ENCODE measurements at regions not wholly inside any gene's neighbourhood (a gene's known extent, or its start where the extent isn't known, plus 50 kb on each side); places are given as distances from the start of the nearest gene placed in this dataset.

- Histone ChIP-seq H3K27me3 (ENCODE audit: control insufficient read depth, low read length) (peaks cover 17% of the 10 kb centered on the region; the same call in 1 of the 2 replicates), H3K27ac (ENCODE audit: low read depth, low read length) (no peak overlapping the region), H3K4me1 (ENCODE audit: control insufficient read depth, low read length) (no peaks in the 10 kb centered on the region), H3K4me3 (ENCODE audit: low read length) (no peak overlapping the region), H3K9me2 (replicated peaks; ENCODE audit: control insufficient read depth, low read length) (no peaks in the 10 kb centered on the region), H3K36me3 (ENCODE audit: control insufficient read depth, low read length) (no peaks in the 10 kb centered on the region), H3K4me2 (ENCODE audit: low read length) (no peak overlapping the region), H3K9me3 (ENCODE audit: control insufficient read depth, insufficient read depth, low read length) (no peaks in the 10 kb centered on the region), H3K79me2 (ENCODE audit: control insufficient read depth, low read length) (no peaks in the 10 kb centered on the region), H4K20me1 (ENCODE audit: control insufficient read depth, insufficient read depth, low read depth, low read length) (no peaks in the 10 kb centered on the region), H3F3A (ENCODE audit: control insufficient read depth, insufficient read depth) (no peaks in the 10 kb centered on the region)
- TF ChIP-seq EZH2phosphoT487 (IDR thresholded peaks at IDR 0.05; ENCODE audit: borderline replicate concordance, low read length) (no peak), CTCF (IDR thresholded peaks at IDR 0.05; ENCODE audit: low read depth, low read length, poor library complexity, severe bottlenecking) (no peak)
Measured at GRCh38 chr14:75363570-75364227, 64.1 kb upstream of the JDP2 start.

DNA sequence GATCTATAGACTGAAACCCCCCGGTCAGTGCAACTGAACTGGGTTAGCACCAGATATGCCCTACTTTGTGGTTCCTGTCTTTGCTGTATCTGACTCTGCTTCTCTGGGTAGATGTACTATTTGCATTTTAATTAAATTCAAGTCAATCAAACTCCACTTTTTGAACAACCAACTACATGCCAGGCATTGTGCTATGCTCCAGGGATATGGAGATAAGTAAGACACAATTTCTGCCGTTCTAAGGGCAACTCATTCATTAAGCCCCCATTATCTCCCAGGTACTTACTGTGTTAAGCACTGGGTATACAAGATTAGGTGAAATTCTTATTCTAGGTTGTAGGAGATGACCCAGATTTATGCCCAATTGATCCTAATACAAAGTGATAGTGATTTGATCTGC is 62.7 kb upstream of the JDP2 start:
- Histone ChIP-seq H3K4me1 (ENCODE audit: control insufficient read depth, low read length) (no peaks in the 10 kb centered on the region), H3K4me2 (ENCODE audit: low read length) (no peak overlapping the region), H3K9me2 (replicated peaks; ENCODE audit: control insufficient read depth, low read length) (no peaks in the 10 kb centered on the region), H3K9me3 (ENCODE audit: control insufficient read depth, insufficient read depth, low read length) (no peaks in the 10 kb centered on the region), H3F3A (ENCODE audit: control insufficient read depth, insufficient read depth) (no peaks in the 10 kb centered on the region), H4K20me1 (ENCODE audit: control insufficient read depth, insufficient read depth, low read depth, low read length) (no peaks in the 10 kb centered on the region), H3K27me3 (ENCODE audit: control insufficient read depth, low read length) (peaks cover 17% of the 10 kb centered on the region; the same call in 1 of the 2 replicates), H3K27ac (ENCODE audit: low read depth, low read length) (no peak overlapping the region), H3K36me3 (ENCODE audit: control insufficient read depth, low read length) (no peaks in the 10 kb centered on the region), H3K79me2 (ENCODE audit: control insufficient read depth, low read length) (no peaks in the 10 kb centered on the region), H3K4me3 (ENCODE audit: low read length) (no peak overlapping the region)
- TF ChIP-seq EZH2phosphoT487 (IDR thresholded peaks at IDR 0.05; ENCODE audit: borderline replicate concordance, low read length) (no peak), CTCF (IDR thresholded peaks at IDR 0.05; ENCODE audit: low read depth, low read length, poor library complexity, severe bottlenecking) (no peak)

DNA sequence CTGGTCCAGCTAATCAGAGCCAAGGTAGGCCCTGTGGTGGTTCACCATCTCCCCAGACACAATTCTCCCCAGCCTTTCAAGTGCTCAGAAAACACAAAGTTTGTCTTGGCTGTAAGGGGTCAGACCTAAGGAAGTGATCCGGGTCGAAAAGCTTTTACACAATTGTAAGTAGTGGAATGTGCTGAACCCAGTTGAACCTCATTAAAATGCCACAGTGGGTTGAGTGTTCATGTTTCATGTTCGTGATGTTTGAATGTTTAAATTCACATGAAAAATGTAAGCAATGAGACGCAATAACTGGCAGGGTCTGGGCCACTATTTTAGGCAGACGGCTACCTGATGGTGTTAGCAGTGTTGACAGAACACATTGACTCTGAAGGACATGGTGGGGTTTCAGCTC is 60.9 kb upstream of the JDP2 start:
- Histone ChIP-seq H3K79me2 (ENCODE audit: control insufficient read depth, low read length) (no peaks in the 10 kb centered on the region), H3K4me1 (ENCODE audit: control insufficient read depth, low read length) (no peaks in the 10 kb centered on the region), H3K9me3 (ENCODE audit: control insufficient read depth, insufficient read depth, low read length) (no peaks in the 10 kb centered on the region), H4K20me1 (ENCODE audit: control insufficient read depth, insufficient read depth, low read depth, low read length) (no peaks in the 10 kb centered on the region), H3K9me2 (replicated peaks; ENCODE audit: control insufficient read depth, low read length) (no peaks in the 10 kb centered on the region), H3K4me3 (ENCODE audit: low read length) (no peak overlapping the region), H3K27ac (ENCODE audit: low read depth, low read length) (no peak overlapping the region), H3K27me3 (ENCODE audit: control insufficient read depth, low read length) (peaks cover 11% of the 10 kb centered on the region; the same call in 1 of the 2 replicates), H3K36me3 (ENCODE audit: control insufficient read depth, low read length) (no peaks in the 10 kb centered on the region), H3F3A (ENCODE audit: control insufficient read depth, insufficient read depth) (no peaks in the 10 kb centered on the region), H3K4me2 (ENCODE audit: low read length) (no peak overlapping the region)
- no peak for TF ChIP-seq EZH2phosphoT487 (IDR thresholded peaks at IDR 0.05; ENCODE audit: borderline replicate concordance, low read length)

GRCh38 chr14:75368333-75368732 is 59.5 kb upstream of the JDP2 start:
- H3K9me3 ChIP-seq (ENCODE audit: control insufficient read depth, insufficient read depth, low read length), result no peaks in the 10 kb centered on the region
- TF ChIP-seq EZH2phosphoT487 (IDR thresholded peaks at IDR 0.05; ENCODE audit: borderline replicate concordance, low read length) (no peak), CTCF (IDR thresholded peaks at IDR 0.05; ENCODE audit: low read depth, low read length, poor library complexity, severe bottlenecking) (no peak)
- peaks cover 9% of the 10 kb centered on the region; the same call in 1 of the 2 replicates for H3K27me3 ChIP-seq (ENCODE audit: control insufficient read depth, low read length)

More at GRCh38 chr14:75368333-75368732, 59.5 kb upstream of the JDP2 start:
- H3F3A ChIP-seq (ENCODE audit: control insufficient read depth, insufficient read depth), result no peaks in the 10 kb centered on the region
- no peak overlapping the region for H3K27ac ChIP-seq (ENCODE audit: low read depth, low read length)
- H3K4me1 ChIP-seq (ENCODE audit: control insufficient read depth, low read length), result no peaks in the 10 kb centered on the region
- H3K36me3 ChIP-seq (ENCODE audit: control insufficient read depth, low read length), result no peaks in the 10 kb centered on the region
- no peak overlapping the region for H3K4me2 ChIP-seq (ENCODE audit: low read length)
- H3K4me3 ChIP-seq (ENCODE audit: low read length), result no peak overlapping the region
- H3K9me2 ChIP-seq (replicated peaks; ENCODE audit: control insufficient read depth, low read length), result no peaks in the 10 kb centered on the region
- H4K20me1 ChIP-seq (ENCODE audit: control insufficient read depth, insufficient read depth, low read depth, low read length), result no peaks in the 10 kb centered on the region
- H3K79me2 ChIP-seq (ENCODE audit: control insufficient read depth, low read length), result no peaks in the 10 kb centered on the region
